Osteocyte (in vitro differentiated cells): ENCODE measurements at regions not wholly inside any gene's neighbourhood (a gene's known extent, or its start where the extent isn't known, plus 50 kb on each side); places are given as distances from the start of the nearest gene placed in this dataset.

Experiments
- DNase-seq: peaks from one replicate; pipeline ENCODE4 v3.0.0; 2021; ENCODE audit warnings: mixed read lengths; ENCODE audit not compliant: unreplicated experiment; ENCODE audit errors: extremely low spot score
- H3K27ac Mint-ChIP-seq: one replicate; pipeline ENCODE4 v1.8.0; 2021; ENCODE audit warnings: mild to moderate bottlenecking, mixed read lengths; ENCODE audit not compliant: unreplicated experiment
- H3K27me3 Mint-ChIP-seq: one replicate; pipeline ENCODE4 v1.8.0; 2021; ENCODE audit warnings: mixed read lengths; ENCODE audit not compliant: unreplicated experiment
- H3K36me3 Mint-ChIP-seq: one replicate; pipeline ENCODE4 v1.8.0; 2021; ENCODE audit warnings: mixed read lengths; ENCODE audit not compliant: unreplicated experiment
- H3K4me1 Mint-ChIP-seq: one replicate; pipeline ENCODE4 v1.8.0; 2021; ENCODE audit warnings: mixed read lengths; ENCODE audit not compliant: unreplicated experiment
- H3K4me3 Mint-ChIP-seq: one replicate; pipeline ENCODE4 v1.8.0; 2021; ENCODE audit warnings: mild to moderate bottlenecking, moderate library complexity, mixed read lengths; ENCODE audit not compliant: unreplicated experiment
- H3K9me3 Mint-ChIP-seq: one replicate; pipeline ENCODE4 v1.8.0; 2021; ENCODE audit warnings: mixed read lengths; ENCODE audit not compliant: unreplicated experiment
- CTCF ChIP-seq: fragments of 200-600 bp; sonication (generic); IDR thresholded peaks from 2 replicates; pipeline ENCODE4 v1.5.0; 2021; ENCODE audit warnings: antibody characterized with exemption, mild to moderate bottlenecking, moderate library complexity

- Mint-ChIP-seq H3K4me3 (no peak overlapping the region), H3K27ac (no peak overlapping the region), H3K9me3 (peaks cover 5% of the 10 kb centered on the region), H3K36me3 (no peaks in the 10 kb centered on the region), H3K4me1 (no peaks in the 10 kb centered on the region), H3K27me3 (no peaks in the 10 kb centered on the region)
- no peak for TF ChIP-seq CTCF
- DNase-seq = no peak
These were observed 178.7 kb upstream of the TSHZ2 start for GRCh38 chr20:52793339-52793963.

DNA sequence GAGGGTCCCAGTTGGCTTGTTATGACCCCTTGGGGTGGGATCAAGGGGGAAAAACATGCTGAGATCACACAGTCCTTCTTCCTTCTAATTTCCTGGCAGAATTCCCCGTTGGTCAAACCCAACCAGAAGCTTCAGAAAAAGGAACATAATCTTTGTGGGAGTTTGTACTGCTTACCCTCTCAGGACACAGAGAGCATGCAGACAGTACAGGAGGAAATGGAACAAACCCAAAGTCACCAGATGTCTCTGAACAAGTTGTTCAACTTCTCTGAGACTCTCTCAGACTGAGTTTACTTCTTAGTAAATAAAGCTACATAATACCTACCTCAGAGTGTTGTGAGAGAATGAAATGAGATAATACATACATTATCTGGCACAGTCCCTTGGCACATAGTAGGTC is 181.1 kb upstream of the TSHZ2 start:
- H3K36me3 Mint-ChIP-seq = no peaks in the 10 kb centered on the region
- TF ChIP-seq CTCF = no peak
- H3K27me3 Mint-ChIP-seq = no peaks in the 10 kb centered on the region
- no peaks in the 10 kb centered on the region for H3K4me1 Mint-ChIP-seq
- H3K9me3 Mint-ChIP-seq = peaks cover 3% of the 10 kb centered on the region
- H3K27ac Mint-ChIP-seq = no peak overlapping the region
- no peak overlapping the region for H3K4me3 Mint-ChIP-seq
- no peak for DNase-seq

DNA sequence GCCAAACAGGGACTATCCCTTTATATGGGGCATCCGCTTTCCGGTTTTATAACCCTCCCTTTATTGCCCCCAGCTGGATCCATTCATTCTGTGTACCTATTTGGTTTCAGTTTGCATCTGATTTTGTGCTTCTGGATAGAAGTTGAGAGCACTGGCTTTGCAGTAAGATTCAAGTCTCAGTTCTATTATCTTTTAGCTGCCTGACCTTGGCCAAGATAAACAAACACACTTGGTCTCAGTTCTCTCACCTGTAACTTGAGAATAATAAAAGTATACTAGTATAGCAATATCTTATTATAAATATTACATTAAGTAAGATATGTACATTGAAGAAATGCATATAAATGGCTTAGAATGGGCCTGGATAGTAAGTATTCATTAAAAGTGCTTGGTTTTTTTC is 182.4 kb upstream of the TSHZ2 start:
- Mint-ChIP-seq H3K27ac (no peak overlapping the region), H3K4me1 (no peaks in the 10 kb centered on the region), H3K4me3 (no peak overlapping the region), H3K36me3 (no peaks in the 10 kb centered on the region), H3K27me3 (no peaks in the 10 kb centered on the region), H3K9me3 (peaks cover 6% of the 10 kb centered on the region)
- no peak for DNase-seq
- no peak for TF ChIP-seq CTCF

DNA sequence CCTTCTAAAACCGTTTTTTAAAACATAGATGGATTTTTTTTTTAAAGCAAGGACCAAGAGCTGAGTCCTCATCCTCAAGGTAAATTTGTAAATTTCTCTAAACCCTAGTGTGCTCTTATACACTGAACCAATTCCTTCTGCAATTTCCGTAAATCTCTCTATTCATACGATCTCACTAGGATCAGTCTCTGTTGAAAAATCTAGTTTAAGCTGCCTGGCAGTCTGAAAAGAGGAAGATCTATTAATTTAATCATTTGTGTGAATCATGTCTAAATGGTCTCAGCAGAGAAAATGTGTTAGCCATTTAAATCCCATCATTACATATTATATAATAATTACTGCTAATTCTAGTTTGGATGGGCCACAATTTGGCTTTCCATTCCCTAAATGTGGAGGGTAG is 184.2 kb upstream of the TSHZ2 start:
- no peak for DNase-seq
- H3K36me3 Mint-ChIP-seq = no peaks in the 10 kb centered on the region
- no peak for TF ChIP-seq CTCF
- H3K27ac Mint-ChIP-seq = no peak overlapping the region
- no peaks in the 10 kb centered on the region for H3K27me3 Mint-ChIP-seq
- H3K9me3 Mint-ChIP-seq = peaks cover 6% of the 10 kb centered on the region
- no peak overlapping the region for H3K4me3 Mint-ChIP-seq
- no peaks in the 10 kb centered on the region for H3K4me1 Mint-ChIP-seq

DNA sequence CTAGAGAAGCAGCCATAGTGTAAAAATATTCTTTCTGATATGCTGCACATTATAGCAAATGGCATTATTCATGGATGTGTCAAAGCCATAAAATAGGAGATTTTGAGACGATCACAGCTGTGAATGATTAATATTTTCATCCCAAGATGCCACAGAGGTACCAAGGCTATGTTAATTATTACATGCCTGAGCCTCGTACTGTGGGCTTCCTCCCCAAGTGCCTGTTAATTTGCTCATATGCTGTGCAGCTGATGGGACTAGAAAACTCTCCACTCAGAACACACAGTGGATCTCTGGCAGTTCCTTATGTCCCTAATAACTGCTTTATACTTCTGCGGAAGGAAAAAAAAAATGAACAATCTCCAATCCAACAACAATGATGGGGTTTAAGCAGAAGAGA is 184.9 kb upstream of the TSHZ2 start:
- TF ChIP-seq CTCF = no peak
- H3K27ac Mint-ChIP-seq = no peak overlapping the region
- H3K9me3 Mint-ChIP-seq = peaks cover 6% of the 10 kb centered on the region
- no peak for DNase-seq
- no peak overlapping the region for H3K4me3 Mint-ChIP-seq
- no peaks in the 10 kb centered on the region for H3K27me3 Mint-ChIP-seq
- no peaks in the 10 kb centered on the region for H3K4me1 Mint-ChIP-seq
- H3K36me3 Mint-ChIP-seq = no peaks in the 10 kb centered on the region
